ENCODE measurements at regions not wholly inside any gene's neighbourhood (a gene's known extent, or its start where the extent isn't known, plus 50 kb on each side); places are given as distances from the start of the nearest gene placed in this dataset.
"Not testable (repeated sequence)": the region's sequence is repeated elsewhere in the genome, so short reads cannot be mapped to it uniquely, and the experiment has no call there.

- no peak for DNase-seq (ENCODE audit: low spot score)
These were observed 207.7 kb downstream of the YTHDC2 start for GRCh38 chr5:113721171-113721570.

- DNase-seq (ENCODE audit: low spot score): no peak
These were observed 209.5 kb downstream of the YTHDC2 start for GRCh38 chr5:113723021-113723420.

GRCh38 chr5:113735751-113736150, 222.3 kb downstream of the YTHDC2 start:
- no peak for DNase-seq (ENCODE audit: low spot score)

GRCh38 chr5:113742176-113742575, 228.7 kb downstream of the YTHDC2 start:
- DNase-seq (ENCODE audit: low spot score): no peak

GRCh38 chr5:113742639-113743038, 229.1 kb downstream of the YTHDC2 start:
- DNase-seq (ENCODE audit: low spot score): no peak

GRCh38 chr5:113748403-113748802, 234.9 kb downstream of the YTHDC2 start:
- no peak for DNase-seq (ENCODE audit: low spot score)

GRCh38 chr5:113749334-113749733, 235.8 kb downstream of the YTHDC2 start:
- no peak for DNase-seq (ENCODE audit: low spot score)

GRCh38 chr5:113753182-113753581, 239.7 kb downstream of the YTHDC2 start:
- not testable (repeated sequence) for DNase-seq (ENCODE audit: low spot score)

GRCh38 chr5:113755516-113755915, 242.0 kb downstream of the YTHDC2 start:
- DNase-seq (ENCODE audit: low spot score): no peak

- DNase-seq (ENCODE audit: low spot score): no peak
These were observed 244.0 kb downstream of the YTHDC2 start for GRCh38 chr5:113757508-113757907.

GRCh38 chr5:113759505-113759904, 246.0 kb downstream of the YTHDC2 start:
- no peak for DNase-seq (ENCODE audit: low spot score)

GRCh38 chr5:113760486-113760885, 247.0 kb downstream of the YTHDC2 start:
- no peak for DNase-seq (ENCODE audit: low spot score)

GRCh38 chr5:113761594-113761993, 248.1 kb downstream of the YTHDC2 start:
- DNase-seq (ENCODE audit: low spot score): no peak

- no peak for DNase-seq (ENCODE audit: low spot score)
These were observed 250.9 kb downstream of the YTHDC2 start for GRCh38 chr5:113764382-113764781.

- DNase-seq (ENCODE audit: low spot score): not testable (repeated sequence)
These were observed 253.3 kb downstream of the YTHDC2 start for GRCh38 chr5:113766827-113767226.

- DNase-seq (ENCODE audit: low spot score): no peak
These were observed 257.2 kb downstream of the YTHDC2 start for GRCh38 chr5:113770648-113771047.

- DNase-seq (ENCODE audit: low spot score): no peak
These were observed 258.0 kb downstream of the YTHDC2 start for GRCh38 chr5:113771483-113771882.

GRCh38 chr5:113776168-113776567, 262.7 kb downstream of the YTHDC2 start:
- no peak for DNase-seq (ENCODE audit: low spot score)

GRCh38 chr5:113776832-113777525, 263.5 kb downstream of the YTHDC2 start:
- DNase-seq (ENCODE audit: low spot score): peak; percentile 11

GRCh38 chr5:113778147-113778546, 264.7 kb downstream of the YTHDC2 start:
- DNase-seq (ENCODE audit: low spot score): no peak

- DNase-seq (ENCODE audit: low spot score): no peak
These were observed 274.7 kb downstream of the YTHDC2 start for GRCh38 chr5:113788141-113788655.

- no peak for DNase-seq (ENCODE audit: low spot score)
These were observed 276.3 kb downstream of the YTHDC2 start for GRCh38 chr5:113789769-113790168.

- no peak for DNase-seq (ENCODE audit: low spot score)
These were observed 279.3 kb downstream of the YTHDC2 start for GRCh38 chr5:113792806-113793205.

GRCh38 chr5:113794981-113795380, 281.5 kb downstream of the YTHDC2 start:
- DNase-seq (ENCODE audit: low spot score): no peak

Data from globus pallidus (tissue), 1 donor.